H1 (cell line): ENCODE measurements at regions not wholly inside any gene's neighbourhood (a gene's known extent, or its start where the extent isn't known, plus 50 kb on each side); places are given as distances from the start of the nearest gene placed in this dataset.

Experiments used
- EZH2 ChIP-seq: fragments of 200-600 bp; sonication (generic); IDR thresholded peaks from 2 replicates; pipeline ENCODE4 v1.7.1; 2012; ENCODE audit warnings: low read depth, mild to moderate bottlenecking, moderate library complexity, low read length, inconsistent platforms; ENCODE audit not compliant: severe bottlenecking
- NRF1 ChIP-seq: IDR thresholded peaks from 2 replicates; pipeline ENCODE4 v1.6.1; 2011; ENCODE audit warnings: mild to moderate bottlenecking, low read depth, low read length, improper control_type of control experiment
- POLR2A ChIP-seq, 2 experiments: IDR thresholded peaks; 1 replicate in 1 of 2; 2 replicates in 1 of 2; pipeline ENCODE4 v1.6.1; 2011; ENCODE audit warnings: low read depth in 2 of 2, low read length in 2 of 2, mild to moderate bottlenecking in 2 of 2; ENCODE audit errors: control extremely low read depth in 1 of 2
- SIN3A ChIP-seq, 2 experiments: IDR thresholded peaks in 1 of 2; conservative IDR thresholded peaks in 1 of 2; 2 replicates each; pipeline ENCODE4 v1.6.1; 2011 to 2012; ENCODE audit warnings: low read length in 2 of 2, improper control_type of control experiment in 1 of 2, low read depth in 1 of 2, mild to moderate bottlenecking in 1 of 2
- SUZ12 ChIP-seq: fragments of 200-600 bp; sonication (generic); IDR thresholded peaks from 2 replicates; pipeline ENCODE4 v1.6.1; 2012; ENCODE audit warnings: mild to moderate bottlenecking, inconsistent platforms, low read length, moderate library complexity, mixed read lengths
- TAF1 ChIP-seq: IDR thresholded peaks from 2 replicates; pipeline ENCODE4 v1.6.1; 2011; ENCODE audit warnings: mild to moderate bottlenecking, low read depth, low read length
- TAF7 ChIP-seq: optimal IDR thresholded peaks from 2 replicates; pipeline ENCODE3; 2011; ENCODE audit warnings: low read depth, mild to moderate bottlenecking, inconsistent platforms, low read length, moderate library complexity, borderline replicate concordance
- TEAD4 ChIP-seq: IDR thresholded peaks from 2 replicates; pipeline ENCODE4 v1.6.1; 2012; ENCODE audit warnings: low read depth, low read length, inconsistent platforms, mixed read lengths
- TF ChIP-seq, protein P1 (sequence below), 3 experiments: IDR thresholded peaks; 1 replicate in 2 of 3; 2 replicates in 1 of 3; pipeline versions ENCODE4 v1.5.1 to v1.6.1; 2011; ENCODE audit warnings: low read length in 3 of 3, mild to moderate bottlenecking in 3 of 3, inconsistent platforms in 2 of 3, low read depth in 1 of 3, moderate library complexity in 1 of 3; ENCODE audit not compliant: insufficient read depth in 1 of 3; ENCODE audit errors: control extremely low read depth in 1 of 3
- TF ChIP-seq, protein P2 (sequence below): IDR thresholded peaks from 2 replicates; pipeline ENCODE4 v1.6.1; 2011; ENCODE audit warnings: low read depth, mild to moderate bottlenecking, low read length; ENCODE audit not compliant: insufficient read depth

DNA sequence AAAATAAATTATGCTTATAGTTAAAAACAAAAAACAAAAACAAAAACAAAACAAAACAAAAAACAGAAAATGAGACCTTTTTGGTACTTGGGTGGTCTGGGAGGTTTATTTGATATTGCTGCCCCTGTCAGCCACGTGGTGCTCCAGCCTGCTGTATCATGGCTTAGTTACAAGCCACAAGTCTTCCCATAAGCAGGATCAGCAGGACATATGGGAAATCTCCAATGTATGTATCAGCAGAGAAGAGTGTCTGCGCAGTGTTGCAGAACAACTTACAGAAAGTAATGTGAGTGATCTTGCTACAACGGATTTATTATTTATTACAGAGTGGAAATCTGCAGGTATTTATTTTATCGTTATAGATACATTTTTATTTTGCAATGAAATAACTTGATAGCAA is 423.0 kb upstream of the TMPRSS15 start:
- TF ChIP-seq SIN3A (conservative IDR thresholded peaks at IDR 0.05 in 1 of 2, IDR thresholded peaks at IDR 0.05 in 1 of 2; ENCODE audit: low read depth in 1 of 2, low read length in 2 of 2) (no peak), EZH2 (no peak), TAF7 (no peak), NRF1 (no peak), TAF1 (no peak), TEAD4 (no peak), SUZ12 (no peak), POLR2A (IDR thresholded peaks at IDR 0.05; ENCODE audit: control extremely low read depth in 1 of 2, low read depth in 2 of 2, low read length in 2 of 2) (no peak)
- TF ChIP-seq, protein P1, sequence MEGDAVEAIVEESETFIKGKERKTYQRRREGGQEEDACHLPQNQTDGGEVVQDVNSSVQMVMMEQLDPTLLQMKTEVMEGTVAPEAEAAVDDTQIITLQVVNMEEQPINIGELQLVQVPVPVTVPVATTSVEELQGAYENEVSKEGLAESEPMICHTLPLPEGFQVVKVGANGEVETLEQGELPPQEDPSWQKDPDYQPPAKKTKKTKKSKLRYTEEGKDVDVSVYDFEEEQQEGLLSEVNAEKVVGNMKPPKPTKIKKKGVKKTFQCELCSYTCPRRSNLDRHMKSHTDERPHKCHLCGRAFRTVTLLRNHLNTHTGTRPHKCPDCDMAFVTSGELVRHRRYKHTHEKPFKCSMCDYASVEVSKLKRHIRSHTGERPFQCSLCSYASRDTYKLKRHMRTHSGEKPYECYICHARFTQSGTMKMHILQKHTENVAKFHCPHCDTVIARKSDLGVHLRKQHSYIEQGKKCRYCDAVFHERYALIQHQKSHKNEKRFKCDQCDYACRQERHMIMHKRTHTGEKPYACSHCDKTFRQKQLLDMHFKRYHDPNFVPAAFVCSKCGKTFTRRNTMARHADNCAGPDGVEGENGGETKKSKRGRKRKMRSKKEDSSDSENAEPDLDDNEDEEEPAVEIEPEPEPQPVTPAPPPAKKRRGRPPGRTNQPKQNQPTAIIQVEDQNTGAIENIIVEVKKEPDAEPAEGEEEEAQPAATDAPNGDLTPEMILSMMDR (IDR thresholded peaks at IDR 0.05; ENCODE audit: control extremely low read depth in 1 of 3, insufficient read depth in 1 of 3, low read depth in 1 of 3, low read length in 3 of 3), result no peak
- TF ChIP-seq, protein P2, sequence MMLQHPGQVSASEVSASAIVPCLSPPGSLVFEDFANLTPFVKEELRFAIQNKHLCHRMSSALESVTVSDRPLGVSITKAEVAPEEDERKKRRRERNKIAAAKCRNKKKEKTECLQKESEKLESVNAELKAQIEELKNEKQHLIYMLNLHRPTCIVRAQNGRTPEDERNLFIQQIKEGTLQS, result no peak
